ENCODE measurements at regions not wholly inside any gene's neighbourhood (a gene's known extent, or its start where the extent isn't known, plus 50 kb on each side); places are given as distances from the start of the nearest gene placed in this dataset.
"Not testable (repeated sequence)": the region's sequence is repeated elsewhere in the genome, so short reads cannot be mapped to it uniquely, and the experiment has no call there.

GRCh38 chrX:143304518-143304917 lies 212.8 kb downstream of the SPANXN3 start:
- DNase-seq (no peak), ATAC-seq (replicated peaks in 1 of 4) (no peak)
- Histone ChIP-seq H3K4me3 (ENCODE audit: control insufficient read depth in 1 of 2, extremely low read depth in 1 of 2, low read length in 1 of 2) (no peak overlapping the region), H3K27me3 (replicated peaks in 1 of 2; ENCODE audit: control insufficient read depth in 2 of 2, extremely low read depth in 1 of 2, insufficient read depth in 2 of 2, low read length in 1 of 2) (no peaks in the 10 kb centered on the region), H3K4me1 (ENCODE audit: control insufficient read depth in 1 of 2, extremely low read depth in 1 of 2, insufficient read depth in 2 of 2, low read length in 2 of 2) (no peaks in the 10 kb centered on the region), H3K9me3 (no peaks in the 10 kb centered on the region), H3K27ac (ENCODE audit: low read length) (no peak overlapping the region), H3K36me3 (ENCODE audit: control insufficient read depth in 2 of 2, extremely low read depth in 1 of 2, insufficient read depth in 1 of 2, low read length in 1 of 2) (no peaks in the 10 kb centered on the region)
- Mint-ChIP-seq H3K27ac (no peak overlapping the region), H3K4me1 (no peaks in the 10 kb centered on the region), H3K27me3 (peaks cover 0 to 6% of the 10 kb centered on the region in 2 donors), H3K4me3 (no peak overlapping the region), H3K36me3 (no peaks in the 10 kb centered on the region), H3K9me3 (no peaks in the 10 kb centered on the region)
- ChIA-PET POLR2A (interaction anchor here in 1 of 2 donors (0.6 kb wide), 1 partner anchor 101 kb away, joined by 4 read pairs; no protein-coding TSS in a partner anchor), CTCF (no interaction called here)
- WGBS (ENCODE audit: insufficient coverage), result no CpG with 5 or more reads among the region's 2 CpGs

- POLR2A ChIA-PET, result interaction anchor here in 1 of 2 donors (0.6 kb wide), 1 partner anchor 101 kb away, joined by 4 read pairs; no protein-coding TSS in a partner anchor
- ATAC-seq (replicated peaks in 1 of 4), result no peak
Measured at GRCh38 chrX:143304025-143304424, 213.2 kb downstream of the SPANXN3 start.

DNA sequence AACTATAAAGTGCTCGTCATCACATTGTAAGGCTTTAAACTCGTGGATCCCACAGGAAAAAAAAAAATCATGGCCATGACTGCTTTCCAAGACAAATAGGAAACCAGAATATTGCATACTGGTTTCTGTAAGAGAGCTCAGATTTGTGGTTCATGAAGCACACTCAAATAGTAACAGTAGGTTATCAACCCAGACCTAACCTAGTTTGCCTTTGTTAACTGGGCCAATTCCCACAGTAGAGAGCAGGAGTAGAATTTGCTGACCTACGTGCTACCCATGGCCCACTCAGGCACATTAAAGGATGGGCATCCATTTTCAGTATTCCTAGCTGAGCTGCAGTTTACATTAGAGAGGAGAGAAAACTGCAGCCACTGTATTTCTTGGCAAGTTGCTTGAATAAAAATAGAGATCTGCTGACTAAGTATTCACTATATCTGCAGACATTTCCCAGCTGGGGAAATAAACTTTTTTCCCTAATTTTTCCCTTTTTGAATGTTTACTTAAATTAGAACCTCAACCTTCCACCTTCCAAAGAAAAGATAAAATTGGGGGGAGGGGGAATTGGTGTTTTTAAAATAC lies 218.5 kb downstream of the SPANXN3 start:
- Mint-ChIP-seq H3K27ac (no peak overlapping the region), H3K4me1 (no peaks in the 10 kb centered on the region), H3K27me3 (peaks cover 0 to 13% of the 10 kb centered on the region in 2 donors), H3K4me3 (no peak overlapping the region), H3K36me3 (no peaks in the 10 kb centered on the region), H3K9me3 (no peaks in the 10 kb centered on the region)
- H3K27me3 ChIP-seq (replicated peaks in 1 of 2; ENCODE audit: control insufficient read depth in 2 of 2, extremely low read depth in 1 of 2, insufficient read depth in 2 of 2, low read length in 1 of 2), result no peaks in the 10 kb centered on the region
- POLR2A ChIA-PET, result no interaction called here
- no peak overlapping the region for H3K4me3 ChIP-seq (ENCODE audit: control insufficient read depth in 1 of 2, extremely low read depth in 1 of 2, low read length in 1 of 2)
- ATAC-seq (replicated peaks in 1 of 4), result no peak
- no peaks in the 10 kb centered on the region for H3K4me1 ChIP-seq (ENCODE audit: control insufficient read depth in 1 of 2, extremely low read depth in 1 of 2, insufficient read depth in 2 of 2, low read length in 2 of 2)
- CTCF ChIA-PET, result interaction anchor here (0.5 to 0.6 kb wide), 2 partner anchors 25 to 473 kb away, joined by 3 read pairs; no protein-coding TSS in a partner anchor
- WGBS (ENCODE audit: insufficient coverage), result no CpG with 5 or more reads among the region's 3 CpGs
- no peak overlapping the region for H3K27ac ChIP-seq (ENCODE audit: low read length)
- H3K9me3 ChIP-seq, result no peaks in the 10 kb centered on the region
- DNase-seq, result no peak
- no peaks in the 10 kb centered on the region for H3K36me3 ChIP-seq (ENCODE audit: control insufficient read depth in 2 of 2, extremely low read depth in 1 of 2, insufficient read depth in 1 of 2, low read length in 1 of 2)

More at GRCh38 chrX:143304025-143304424, 213.2 kb downstream of the SPANXN3 start:
- H3K27ac Mint-ChIP-seq, result no peak overlapping the region
- Histone ChIP-seq H3K9me3 (no peaks in the 10 kb centered on the region), H3K4me1 (ENCODE audit: control insufficient read depth in 1 of 2, extremely low read depth in 1 of 2, insufficient read depth in 2 of 2, low read length in 2 of 2) (no peaks in the 10 kb centered on the region), H3K36me3 (ENCODE audit: control insufficient read depth in 2 of 2, extremely low read depth in 1 of 2, insufficient read depth in 1 of 2, low read length in 1 of 2) (no peaks in the 10 kb centered on the region), H3K27ac (ENCODE audit: low read length) (no peak overlapping the region), H3K27me3 (replicated peaks in 1 of 2; ENCODE audit: control insufficient read depth in 2 of 2, extremely low read depth in 1 of 2, insufficient read depth in 2 of 2, low read length in 1 of 2) (no peaks in the 10 kb centered on the region), H3K4me3 (ENCODE audit: control insufficient read depth in 1 of 2, extremely low read depth in 1 of 2, low read length in 1 of 2) (no peak overlapping the region)
- no peak overlapping the region for H3K4me3 Mint-ChIP-seq
- H3K36me3 Mint-ChIP-seq, result no peaks in the 10 kb centered on the region
- no peak for DNase-seq
- H3K4me1 Mint-ChIP-seq, result no peaks in the 10 kb centered on the region
- no peaks in the 10 kb centered on the region for H3K9me3 Mint-ChIP-seq
- WGBS (ENCODE audit: insufficient coverage), result no CpG with 5 or more reads among the region's 2 CpGs
- CTCF ChIA-PET, result no interaction called here
- peaks cover 0 to 6% of the 10 kb centered on the region in 2 donors for H3K27me3 Mint-ChIP-seq

DNA sequence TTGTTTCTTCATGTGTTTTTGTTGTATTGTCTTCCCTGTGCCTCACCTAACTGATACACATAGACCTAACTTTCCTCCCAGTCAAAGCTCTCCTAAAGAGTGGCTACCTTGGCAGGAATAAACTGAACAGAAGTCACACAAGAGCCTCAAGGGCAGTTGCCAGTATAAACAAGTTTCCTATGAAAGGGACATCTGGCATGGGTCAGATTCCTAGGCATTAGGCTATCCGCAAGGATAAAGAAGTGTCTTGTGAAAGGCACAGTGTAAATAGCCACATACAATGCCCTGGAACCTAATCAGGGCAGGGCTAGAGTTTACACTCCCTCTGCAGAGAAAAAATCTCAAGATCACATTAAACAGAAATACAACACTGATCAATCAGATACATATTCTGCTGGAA lies 220.8 kb downstream of the SPANXN3 start:
- no peak overlapping the region for H3K4me3 ChIP-seq (ENCODE audit: control insufficient read depth in 1 of 2, extremely low read depth in 1 of 2, low read length in 1 of 2)
- Mint-ChIP-seq H3K4me1 (no peaks in the 10 kb centered on the region), H3K9me3 (no peaks in the 10 kb centered on the region), H3K27ac (no peak overlapping the region), H3K27me3 (peaks cover 0 to 7% of the 10 kb centered on the region in 2 donors), H3K4me3 (no peak overlapping the region), H3K36me3 (no peaks in the 10 kb centered on the region)
- H3K4me1 ChIP-seq (ENCODE audit: control insufficient read depth in 1 of 2, extremely low read depth in 1 of 2, insufficient read depth in 2 of 2, low read length in 2 of 2), result no peaks in the 10 kb centered on the region
- no CpG with 5 or more reads among the region's 1 CpG for WGBS (ENCODE audit: insufficient coverage)
- CTCF ChIA-PET, result no interaction called here
- ATAC-seq (replicated peaks in 1 of 4), result no peak
- no peaks in the 10 kb centered on the region for H3K27me3 ChIP-seq (replicated peaks in 1 of 2; ENCODE audit: control insufficient read depth in 2 of 2, extremely low read depth in 1 of 2, insufficient read depth in 2 of 2, low read length in 1 of 2)
- POLR2A ChIA-PET, result no interaction called here
- H3K36me3 ChIP-seq (ENCODE audit: control insufficient read depth in 2 of 2, extremely low read depth in 1 of 2, insufficient read depth in 1 of 2, low read length in 1 of 2), result no peaks in the 10 kb centered on the region
- no peaks in the 10 kb centered on the region for H3K9me3 ChIP-seq
- no peak for DNase-seq
- H3K27ac ChIP-seq (ENCODE audit: low read length), result no peak overlapping the region

DNA sequence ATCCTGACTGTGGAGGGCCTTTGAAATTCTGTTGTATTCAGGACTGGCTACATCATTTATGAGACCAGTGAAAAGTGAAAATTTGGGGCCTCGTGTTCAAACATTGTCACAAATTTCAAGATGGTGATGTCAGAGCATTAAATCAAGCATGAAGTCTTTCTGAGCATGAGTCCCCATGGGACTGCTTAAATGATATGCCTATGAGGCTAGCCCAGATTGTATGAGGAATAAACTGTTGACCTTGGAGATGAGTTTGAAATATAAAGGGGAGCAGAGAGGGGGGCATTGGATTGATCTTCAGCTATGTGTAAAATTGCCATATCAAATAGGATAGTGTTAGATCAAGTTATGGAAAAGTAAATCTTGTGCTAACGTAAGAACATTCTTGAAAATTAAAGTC lies 230.0 kb downstream of the SPANXN3 start:
- H3K27ac Mint-ChIP-seq, result no peak overlapping the region
- no CpG with 5 or more reads among the region's 2 CpGs for WGBS (ENCODE audit: insufficient coverage)
- ATAC-seq (replicated peaks in 1 of 4) (no peak), DNase-seq (no peak)
- Histone ChIP-seq H3K4me1 (ENCODE audit: control insufficient read depth in 1 of 2, extremely low read depth in 1 of 2, insufficient read depth in 2 of 2, low read length in 2 of 2) (no peaks in the 10 kb centered on the region), H3K27ac (ENCODE audit: low read length) (no peak overlapping the region), H3K9me3 (no peaks in the 10 kb centered on the region), H3K4me3 (ENCODE audit: control insufficient read depth in 1 of 2, extremely low read depth in 1 of 2, low read length in 1 of 2) (no peak overlapping the region), H3K27me3 (replicated peaks in 1 of 2; ENCODE audit: control insufficient read depth in 2 of 2, extremely low read depth in 1 of 2, insufficient read depth in 2 of 2, low read length in 1 of 2) (no peaks in the 10 kb centered on the region), H3K36me3 (ENCODE audit: control insufficient read depth in 2 of 2, extremely low read depth in 1 of 2, insufficient read depth in 1 of 2, low read length in 1 of 2) (no peaks in the 10 kb centered on the region)
- CTCF ChIA-PET, result no interaction called here
- H3K36me3 Mint-ChIP-seq, result no peaks in the 10 kb centered on the region
- POLR2A ChIA-PET, result no interaction called here
- no peaks in the 10 kb centered on the region for H3K27me3 Mint-ChIP-seq
- no peaks in the 10 kb centered on the region for H3K4me1 Mint-ChIP-seq
- H3K4me3 Mint-ChIP-seq, result no peak overlapping the region
- H3K9me3 Mint-ChIP-seq, result peaks cover 0 to 6% (median 4%) of the 10 kb centered on the region in 3 donors

GRCh38 chrX:143270317-143270716 lies 244.6 kb downstream of the SPANXN4 start:
- Mint-ChIP-seq H3K4me3 (no peak overlapping the region), H3K27me3 (peaks cover 0 to 4% of the 10 kb centered on the region in 2 donors), H3K9me3 (no peaks in the 10 kb centered on the region), H3K36me3 (no peaks in the 10 kb centered on the region), H3K27ac (no peak overlapping the region), H3K4me1 (no peaks in the 10 kb centered on the region)
- Histone ChIP-seq H3K4me1 (ENCODE audit: control insufficient read depth in 1 of 2, extremely low read depth in 1 of 2, insufficient read depth in 2 of 2, low read length in 2 of 2) (no peaks in the 10 kb centered on the region), H3K4me3 (ENCODE audit: control insufficient read depth in 1 of 2, extremely low read depth in 1 of 2, low read length in 1 of 2) (no peak overlapping the region), H3K9me3 (no peaks in the 10 kb centered on the region), H3K27me3 (replicated peaks in 1 of 2; ENCODE audit: control insufficient read depth in 2 of 2, extremely low read depth in 1 of 2, insufficient read depth in 2 of 2, low read length in 1 of 2) (no peaks in the 10 kb centered on the region), H3K36me3 (ENCODE audit: control insufficient read depth in 2 of 2, extremely low read depth in 1 of 2, insufficient read depth in 1 of 2, low read length in 1 of 2) (no peaks in the 10 kb centered on the region), H3K27ac (ENCODE audit: low read length) (no peak overlapping the region)
- ChIA-PET CTCF (no interaction called here), POLR2A (no interaction called here)
- no peak for DNase-seq
- 76% methylated on average over 2 of the region's 6 CpGs for WGBS (ENCODE audit: insufficient coverage)
- ATAC-seq (replicated peaks in 1 of 4), result no peak

DNA sequence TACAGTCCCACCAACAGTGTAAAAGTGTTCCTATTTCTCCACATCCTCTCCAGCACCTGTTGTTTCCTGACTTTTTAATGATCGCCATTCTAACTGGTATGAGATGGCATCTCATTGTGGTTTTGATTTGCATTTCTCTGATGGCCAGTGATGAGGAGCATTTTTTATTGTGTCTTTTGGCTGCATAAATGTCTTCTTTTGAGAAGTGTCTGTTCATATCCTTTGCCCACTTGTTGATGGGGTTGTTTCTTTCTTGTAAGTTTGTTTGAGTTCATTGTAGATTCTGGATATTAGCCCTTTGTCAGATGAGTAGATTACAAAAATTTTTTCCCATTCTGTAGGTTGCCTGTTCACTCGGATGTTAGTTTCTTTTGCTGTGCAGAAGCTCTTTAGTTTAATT lies 218.9 kb downstream of the SPANXN4 start:
- not testable (repeated sequence) for H3K36me3 ChIP-seq (ENCODE audit: control insufficient read depth in 2 of 2, extremely low read depth in 1 of 2, insufficient read depth in 1 of 2, low read length in 1 of 2)

More for the DNA sequence above, 218.9 kb downstream of the SPANXN4 start:
- H3K27ac Mint-ChIP-seq; ATAC-seq (replicated peaks in 1 of 4); H3K27ac ChIP-seq (ENCODE audit: low read length); H3K4me1 Mint-ChIP-seq; H3K9me3 ChIP-seq; H3K4me3 Mint-ChIP-seq; H3K27me3 ChIP-seq (replicated peaks in 1 of 2; ENCODE audit: control insufficient read depth in 2 of 2, extremely low read depth in 1 of 2, insufficient read depth in 2 of 2, low read length in 1 of 2); DNase-seq; H3K27me3 Mint-ChIP-seq; H3K4me3 ChIP-seq (ENCODE audit: control insufficient read depth in 1 of 2, extremely low read depth in 1 of 2, low read length in 1 of 2); H3K36me3 Mint-ChIP-seq; H3K4me1 ChIP-seq (ENCODE audit: control insufficient read depth in 1 of 2, extremely low read depth in 1 of 2, insufficient read depth in 2 of 2, low read length in 2 of 2); H3K9me3 Mint-ChIP-seq; POLR2A ChIA-PET; CTCF ChIA-PET: not testable (repeated sequence)
- no CpG with 5 or more reads among the region's 2 CpGs for WGBS (ENCODE audit: insufficient coverage)
